DMS114 treated with DMSO at 0.1 percent for 48 hours (cell line): ENCODE measurements at regions not wholly inside any gene's neighbourhood (a gene's known extent, or its start where the extent isn't known, plus 50 kb on each side); places are given as distances from the start of the nearest gene placed in this dataset.

Experiments
- DNase-seq: peaks from one replicate; lab custom pipeline; 2025; ENCODE audit not compliant: unreplicated experiment; lab: John Stamatoyannopoulos, UW

DNA sequence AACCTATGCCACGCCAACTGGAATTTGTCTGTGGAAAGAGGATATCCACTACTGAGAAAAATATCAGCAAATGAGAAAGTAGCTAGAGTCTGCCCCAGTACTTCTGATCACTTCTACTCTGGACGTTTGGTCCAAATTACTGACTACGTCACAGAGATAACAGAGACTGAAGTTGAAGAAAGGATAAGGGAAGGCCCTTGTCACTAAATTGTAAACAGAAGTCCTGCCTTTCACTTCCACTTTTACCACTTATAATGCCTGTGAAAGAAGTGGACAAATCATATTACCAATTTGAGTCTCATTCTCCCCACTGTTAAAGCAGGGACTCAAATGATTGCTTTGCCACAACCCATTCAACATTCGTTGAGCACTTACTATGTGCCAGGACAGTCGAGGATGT, 173.9 kb upstream of the ERBB4 start:
- no peak for DNase-seq

DNA sequence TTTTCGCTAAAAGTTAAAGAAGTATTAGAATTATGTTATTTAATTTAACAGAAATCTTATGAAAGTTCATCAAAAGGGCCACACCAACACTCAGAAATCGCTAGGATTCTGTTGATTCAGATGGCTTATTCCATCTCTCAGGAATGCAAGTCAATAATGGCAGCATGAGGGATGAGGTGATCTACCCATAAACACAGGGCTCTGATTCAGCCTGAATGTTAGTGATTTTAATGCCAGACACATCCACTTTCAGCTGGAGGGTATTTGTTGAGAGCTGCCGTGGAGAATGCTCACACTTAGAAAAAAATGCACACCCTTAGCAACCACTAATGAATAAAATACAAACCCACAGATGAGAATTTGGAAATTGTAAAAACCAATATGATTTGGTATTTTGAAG, 173.3 kb upstream of the ERBB4 start:
- DNase-seq, result no peak

DNA sequence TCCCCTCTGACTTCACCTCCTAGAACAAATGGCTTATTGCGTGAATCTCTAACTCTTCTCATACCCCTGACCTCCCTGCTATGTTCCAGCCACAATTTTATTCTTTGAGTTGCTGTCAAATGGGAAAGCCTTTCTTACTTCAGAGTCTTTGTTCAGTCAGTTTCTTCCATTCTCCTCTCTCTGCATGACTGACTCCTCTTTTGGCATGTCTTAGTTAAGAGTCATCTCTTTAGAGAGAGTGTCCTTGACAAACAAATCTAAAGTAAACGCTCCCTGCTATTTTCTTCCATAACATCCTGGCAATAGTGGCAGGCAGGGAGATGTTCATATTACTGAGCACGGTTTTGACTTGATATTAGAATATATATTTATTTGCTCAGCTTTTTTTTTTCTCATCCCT, 170.7 kb upstream of the ERBB4 start:
- no peak for DNase-seq

DNA sequence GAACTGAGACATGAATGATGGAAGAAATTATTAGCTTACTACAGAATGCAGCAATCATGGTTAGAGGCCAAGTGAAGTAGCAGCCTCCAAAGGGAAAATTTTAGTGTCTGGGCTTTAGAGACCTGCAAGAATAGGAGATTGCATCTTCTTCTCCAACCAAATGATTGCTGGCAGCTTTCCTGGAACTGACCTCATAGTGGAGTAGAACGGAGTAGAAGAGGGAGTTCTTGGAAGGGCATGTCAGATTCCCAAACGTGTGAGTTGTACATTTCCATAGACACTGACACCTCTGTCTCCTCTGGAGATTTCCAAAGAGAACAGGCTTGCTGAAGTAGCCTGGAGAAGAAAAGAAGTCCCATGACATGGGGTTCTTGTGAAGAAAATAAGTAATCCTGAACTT, 169.8 kb upstream of the ERBB4 start:
- DNase-seq, result no peak

DNA sequence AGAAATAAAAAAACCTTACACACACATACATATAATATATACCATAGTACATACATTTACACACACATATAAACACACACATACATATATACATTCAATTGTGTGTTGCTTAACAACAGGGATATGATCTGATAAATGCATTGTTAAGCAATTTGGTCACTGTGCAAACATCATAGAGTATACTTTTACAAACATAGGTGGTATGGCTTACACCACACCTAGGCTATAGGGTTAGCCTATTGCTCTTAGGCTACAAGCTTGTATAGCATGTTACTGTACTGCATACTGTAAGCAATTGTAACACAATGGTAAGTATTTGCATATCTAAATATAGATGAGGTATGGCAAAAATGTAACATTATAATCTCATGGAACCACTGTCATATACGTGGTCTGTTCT, 156.8 kb upstream of the ERBB4 start:
- DNase-seq, result no peak

DNA sequence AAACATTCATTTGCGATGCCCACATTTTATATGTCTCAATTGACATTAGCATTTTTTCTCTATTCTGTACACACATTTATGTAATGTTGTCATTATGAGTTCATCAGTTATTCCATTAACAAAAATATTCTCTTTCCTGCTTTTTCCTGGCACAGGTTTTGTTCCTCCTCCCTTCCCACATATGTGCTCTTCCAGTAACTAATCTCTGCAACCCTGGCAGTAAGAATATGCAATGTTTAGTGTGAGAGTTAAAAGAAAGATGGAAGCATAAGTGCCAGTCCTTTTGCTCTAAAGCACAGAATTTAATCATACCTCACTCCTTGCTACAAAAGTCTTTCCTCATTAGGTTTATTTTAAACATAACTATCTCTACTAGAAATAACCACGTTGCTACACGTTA, 155.8 kb upstream of the ERBB4 start:
- no peak for DNase-seq

DNA sequence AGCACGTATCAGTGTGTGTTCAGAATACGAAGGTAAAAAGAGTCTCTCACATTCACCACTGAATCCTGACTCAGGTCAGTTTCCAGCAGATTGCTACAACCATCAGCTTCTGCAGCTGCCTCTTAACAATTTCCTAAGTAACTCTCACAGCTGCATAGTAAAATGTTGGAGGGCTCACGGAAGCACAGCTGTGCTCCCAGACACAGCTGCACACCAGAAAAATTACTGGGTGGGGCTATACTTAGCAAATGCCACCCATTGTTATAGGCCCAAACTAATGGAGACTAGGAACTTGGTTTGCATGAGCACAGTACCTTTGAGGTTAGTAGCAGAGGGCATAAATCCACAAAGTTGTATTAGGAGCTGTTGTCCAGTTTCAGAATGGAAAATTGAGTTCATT, 153.9 kb upstream of the ERBB4 start:
- no peak for DNase-seq

DNA sequence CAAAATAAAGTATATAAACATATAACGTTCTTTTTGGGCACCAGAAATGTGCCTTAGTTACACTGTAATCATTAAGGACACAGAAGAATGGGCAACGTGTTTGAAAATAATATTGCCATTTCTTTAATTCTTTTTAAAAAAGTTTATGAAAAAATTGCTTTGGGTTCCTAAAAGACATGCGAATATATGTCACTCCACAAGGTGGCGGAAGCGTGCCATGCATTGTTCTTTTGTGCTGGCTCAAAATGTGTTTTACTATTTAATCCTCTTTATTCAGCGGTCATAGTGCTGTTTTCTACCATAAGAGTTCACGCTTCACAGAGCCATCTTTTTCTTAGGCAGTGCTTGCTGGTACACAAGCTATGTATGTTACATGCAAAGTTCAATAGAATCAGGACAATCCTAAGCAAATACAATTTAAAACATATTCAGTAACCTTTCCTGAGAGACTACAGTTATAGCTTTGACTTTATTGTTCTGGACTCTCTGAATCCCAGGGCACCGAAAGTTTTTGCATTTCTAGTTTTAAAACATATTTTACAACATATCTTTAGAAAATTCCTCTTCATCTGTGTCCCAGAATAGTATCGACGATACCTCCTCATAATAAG, 147.8 kb upstream of the ERBB4 start:
- peak; percentile 23 for DNase-seq

DNA sequence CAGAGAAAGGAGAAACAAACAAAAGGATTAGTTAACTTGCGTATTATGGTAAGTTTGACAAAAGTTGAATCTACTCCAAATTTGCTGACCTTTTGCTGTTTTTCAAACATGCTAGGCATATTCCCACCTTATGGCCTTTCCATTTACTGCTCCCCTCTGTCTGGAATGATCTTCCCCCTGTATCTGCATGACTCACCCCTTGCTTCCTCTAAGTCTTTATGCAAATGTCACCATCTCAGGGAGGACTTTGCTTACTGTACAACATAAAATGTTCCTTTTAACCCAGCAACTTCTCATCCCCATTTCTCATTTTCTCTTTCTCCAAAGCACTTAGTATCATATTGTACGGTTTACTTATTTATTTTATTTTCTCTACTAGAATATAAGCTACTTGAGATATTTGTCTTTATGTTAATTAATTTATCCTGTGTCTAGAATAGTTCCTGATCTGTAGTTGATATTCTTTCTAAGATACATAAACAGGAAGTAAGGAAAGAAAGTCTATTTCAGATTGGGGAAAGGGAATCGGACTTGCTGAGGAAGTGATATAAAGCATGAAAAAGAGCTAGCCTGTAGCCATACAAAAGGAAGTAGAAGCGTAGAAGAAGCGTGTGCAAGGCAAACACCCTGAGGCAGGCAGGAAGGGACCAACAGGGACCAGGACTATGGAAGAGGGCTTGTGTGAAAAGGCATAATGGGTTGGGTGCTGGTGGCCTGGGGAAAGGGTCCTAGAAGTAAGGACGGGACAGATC, 144.9 kb upstream of the ERBB4 start:
- no peak for DNase-seq

DNA sequence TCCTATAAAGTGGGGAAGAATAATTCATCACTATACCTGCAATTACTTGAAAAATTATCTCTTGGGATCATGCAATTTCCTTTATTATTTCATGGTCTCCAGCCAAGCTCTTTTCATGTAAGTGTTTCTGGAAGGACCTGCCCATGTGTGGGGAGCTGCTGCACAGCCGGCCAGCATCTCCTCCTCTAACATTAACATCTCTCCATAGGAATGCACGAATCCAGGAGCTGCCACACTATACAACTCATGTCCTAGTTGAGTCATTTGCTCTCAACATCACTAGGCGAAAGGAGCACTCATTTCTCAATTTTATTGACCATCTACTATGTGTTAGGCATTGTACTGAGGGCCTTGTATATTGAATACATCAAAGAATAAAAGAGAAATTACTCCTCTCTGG, 144.3 kb upstream of the ERBB4 start:
- no peak for DNase-seq

DNA sequence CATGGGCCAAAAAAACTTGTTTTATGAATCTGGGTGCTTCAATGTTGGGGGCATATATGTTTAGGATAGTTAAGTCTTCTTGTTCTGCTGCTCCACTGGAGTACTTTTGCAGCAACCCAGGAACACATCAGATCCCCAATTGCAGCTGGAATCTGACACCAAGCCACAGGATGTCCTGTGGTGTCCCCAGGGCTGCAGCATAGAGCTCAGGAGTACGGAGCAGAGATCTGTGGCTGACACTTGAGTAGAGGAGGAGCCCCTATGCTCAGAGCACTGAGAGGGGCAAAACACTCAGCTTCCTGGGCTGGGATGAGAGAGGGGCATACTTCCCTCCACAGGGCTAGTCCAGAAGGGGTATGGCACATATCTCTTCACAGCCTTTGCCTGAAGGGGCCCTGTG, 138.9 kb upstream of the ERBB4 start:
- DNase-seq, result no peak

DNA sequence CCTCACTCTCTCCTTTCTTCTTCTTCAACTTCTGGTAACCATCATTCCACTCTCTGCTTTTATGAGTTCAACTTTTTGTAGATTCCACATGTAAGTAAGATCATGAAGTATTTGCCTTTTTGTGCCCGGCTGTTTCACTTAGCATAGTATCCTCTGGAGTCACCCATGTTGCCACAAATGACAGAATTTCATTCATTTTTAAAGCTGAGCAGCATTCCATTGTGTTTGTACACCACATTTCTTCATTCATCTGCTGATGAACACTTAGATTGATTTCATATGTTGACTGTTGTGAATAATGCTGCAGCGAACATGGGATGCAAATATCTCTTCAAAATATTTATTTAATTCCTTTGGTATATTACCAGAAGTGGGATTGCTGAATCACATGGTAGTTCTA, 133.6 kb upstream of the ERBB4 start:
- DNase-seq, result no peak

DNA sequence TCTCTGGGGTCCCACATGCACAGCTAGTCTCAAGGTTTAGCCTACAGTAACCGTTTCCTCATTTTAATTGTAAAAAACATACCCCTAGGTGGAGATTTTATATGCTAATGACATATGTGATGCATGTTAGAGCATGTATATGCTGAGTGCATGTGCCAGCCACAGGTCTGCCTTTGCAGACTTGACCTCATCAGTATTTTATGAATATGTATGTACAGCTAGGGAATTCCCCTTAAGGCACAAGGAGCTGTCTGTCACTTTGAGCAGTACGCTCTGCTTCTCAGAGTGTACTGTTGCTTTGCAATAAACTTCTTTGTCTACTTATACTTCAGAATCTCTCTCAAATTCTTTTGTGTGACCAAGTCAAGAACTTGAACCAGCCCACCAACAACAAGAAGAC, 131.2 kb upstream of the ERBB4 start:
- DNase-seq, result no peak

DNA sequence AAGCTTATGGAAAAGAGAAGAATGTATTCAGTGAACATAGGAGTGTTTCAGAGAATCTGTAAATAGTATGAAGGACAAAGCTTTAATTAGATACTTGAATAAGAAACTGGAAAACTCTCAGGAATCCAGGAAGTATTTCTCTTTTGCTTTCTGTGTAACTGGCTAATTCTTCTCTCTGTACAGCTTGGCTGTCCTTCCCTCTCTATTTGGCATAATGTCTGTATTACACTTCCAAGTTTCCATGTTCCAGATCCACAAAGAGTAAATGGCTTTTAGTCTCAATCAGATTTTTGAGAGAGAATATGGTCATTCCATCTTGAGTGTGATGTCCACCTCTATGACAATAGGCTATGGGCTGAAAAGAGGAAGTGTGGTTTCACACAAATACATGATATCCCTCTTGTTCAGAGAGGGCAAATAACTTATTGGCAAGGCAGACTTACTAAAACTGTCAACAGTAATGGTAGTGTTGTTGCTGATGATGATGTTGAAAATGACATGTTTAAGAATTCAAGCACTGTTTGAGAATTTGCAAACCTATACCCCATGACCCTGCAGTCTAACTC, 129.2 kb upstream of the ERBB4 start:
- no peak for DNase-seq

DNA sequence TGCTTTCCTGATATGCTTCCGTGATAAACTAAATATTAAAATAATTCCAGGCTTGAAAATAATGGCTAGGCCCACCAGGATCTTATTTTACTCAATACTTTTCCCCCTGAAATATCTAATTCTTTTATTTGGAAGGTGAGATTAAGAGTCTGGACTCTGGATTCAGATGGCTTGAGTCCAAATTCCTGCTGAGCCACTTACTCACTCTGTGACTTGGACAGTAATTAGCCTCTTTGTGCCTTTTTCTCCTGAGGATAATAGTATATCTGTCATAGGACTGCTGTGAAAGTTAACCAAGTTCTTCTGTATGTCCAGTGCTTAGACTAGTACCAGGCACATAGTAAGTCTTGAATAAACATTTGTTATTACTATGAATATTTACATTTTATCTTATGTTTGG, 127.3 kb upstream of the ERBB4 start:
- no peak for DNase-seq

DNA sequence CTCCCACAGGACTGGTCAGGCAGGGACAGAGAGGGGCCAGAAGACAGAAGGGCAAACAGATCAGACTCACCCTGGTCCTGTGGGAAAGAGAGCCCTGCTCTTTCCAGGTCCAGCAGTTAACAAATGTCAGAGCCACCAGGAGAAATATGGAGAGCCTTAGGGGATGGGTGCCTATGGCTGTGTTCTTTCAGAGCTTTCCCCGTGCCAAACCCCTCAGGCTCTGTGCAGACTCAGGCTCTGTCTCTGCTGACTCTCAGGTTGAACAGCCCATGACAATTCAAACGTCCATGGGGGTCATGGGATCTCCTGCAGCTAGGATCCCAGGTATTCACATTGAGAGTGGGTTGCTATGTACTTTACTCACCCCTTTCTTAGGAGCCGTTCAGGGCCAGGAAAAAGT, 120.8 kb upstream of the ERBB4 start:
- DNase-seq, result no peak

DNA sequence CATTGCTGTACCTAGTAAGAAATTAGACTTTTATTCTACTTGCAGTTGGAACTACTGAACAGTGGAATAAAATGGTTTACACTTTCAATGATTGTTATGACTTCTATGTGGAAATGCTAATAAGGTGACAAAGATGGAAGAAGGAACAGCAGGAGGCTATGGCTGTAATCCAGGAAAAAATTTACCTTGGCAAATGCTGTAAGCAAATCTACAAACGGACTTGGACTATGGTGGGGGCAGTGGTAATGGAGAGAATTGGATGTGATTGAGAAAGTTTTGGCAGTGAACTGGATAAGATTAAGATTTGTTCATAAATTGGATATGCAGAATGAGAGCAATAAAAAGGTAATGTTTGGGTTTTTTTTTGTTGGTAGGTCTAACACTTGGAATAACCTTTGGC, 111.0 kb upstream of the ERBB4 start:
- DNase-seq, result no peak

DNA sequence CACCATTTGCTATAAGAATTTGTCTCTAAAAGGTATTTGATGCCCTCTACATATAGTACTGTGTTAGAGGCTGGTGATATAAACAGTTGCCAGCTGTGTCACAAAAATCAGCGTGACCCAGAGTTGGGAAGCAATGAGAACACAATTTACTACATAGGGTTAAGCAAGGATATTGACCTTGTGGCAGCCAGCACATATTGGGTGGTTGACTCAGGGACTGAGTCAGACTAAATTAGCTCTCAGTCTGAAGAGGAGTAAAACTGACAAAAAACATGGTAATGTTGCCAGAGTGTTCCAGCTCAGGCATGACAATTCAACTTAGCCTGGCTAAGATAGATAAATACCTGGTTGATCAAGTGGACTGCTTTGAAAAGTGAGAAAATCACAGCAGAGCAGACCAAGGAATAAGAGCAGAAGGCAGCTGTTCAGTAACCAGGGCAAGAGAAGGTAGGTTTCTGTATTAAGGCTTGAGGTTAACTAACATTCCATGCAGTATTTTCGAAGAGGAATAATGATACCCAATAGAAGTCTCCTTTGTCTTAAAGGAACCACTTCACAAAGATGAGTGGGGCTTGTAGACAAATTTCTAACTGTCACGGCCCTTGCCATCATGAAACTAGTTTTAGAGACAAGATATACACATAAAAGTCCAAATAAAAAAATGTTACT, 108.2 kb upstream of the ERBB4 start:
- no peak for DNase-seq

DNA sequence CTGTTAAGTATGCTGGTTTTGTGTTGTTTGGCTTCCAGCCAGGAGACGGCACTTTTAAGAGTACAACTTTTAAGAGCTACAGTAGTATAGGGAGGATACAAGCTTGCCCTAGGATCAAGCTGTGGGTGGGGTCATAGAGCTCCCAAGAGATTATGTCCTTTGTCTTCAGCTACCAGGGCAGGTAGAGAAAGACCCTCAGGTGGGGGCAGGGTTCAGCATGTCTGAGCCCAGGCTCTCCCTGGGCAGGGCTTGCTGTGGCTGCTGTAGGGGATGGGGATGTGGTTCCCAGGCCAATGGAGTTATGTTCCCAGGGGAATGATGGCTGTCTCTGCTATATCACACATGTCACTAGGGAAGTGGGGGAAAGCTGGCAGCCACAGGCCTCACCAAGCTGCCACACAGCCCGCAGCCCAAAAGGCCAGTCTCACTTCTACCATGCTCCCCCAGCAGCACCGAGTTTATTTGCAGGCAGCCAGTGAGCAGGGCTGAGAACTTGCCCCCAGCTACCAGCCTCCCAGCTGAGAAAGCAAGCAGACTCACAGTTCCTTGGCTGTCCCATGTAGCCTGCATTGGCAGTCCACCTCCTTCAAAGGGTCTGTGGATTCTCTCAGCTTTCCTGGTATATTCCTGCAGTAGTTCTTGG, 105.7 kb upstream of the ERBB4 start:
- no peak for DNase-seq

DNA sequence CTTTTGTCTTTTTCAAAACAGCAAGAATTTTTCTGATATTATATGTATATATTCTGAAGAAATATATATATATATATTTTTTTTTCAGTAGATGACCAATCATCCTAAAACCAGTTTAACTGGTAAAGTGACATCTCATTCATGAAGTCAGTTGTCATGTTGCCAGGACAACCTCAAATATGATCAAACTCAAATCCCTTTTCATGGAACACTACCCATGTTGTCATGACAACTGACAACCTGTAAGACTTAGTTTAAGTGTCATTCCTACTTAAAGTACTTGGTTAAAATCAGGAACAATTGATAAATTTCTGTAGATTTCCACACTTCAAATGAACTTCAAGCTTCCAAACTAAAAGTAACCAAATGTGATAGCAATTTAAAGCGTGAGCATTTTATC, 101.8 kb upstream of the ERBB4 start:
- no peak for DNase-seq

DNA sequence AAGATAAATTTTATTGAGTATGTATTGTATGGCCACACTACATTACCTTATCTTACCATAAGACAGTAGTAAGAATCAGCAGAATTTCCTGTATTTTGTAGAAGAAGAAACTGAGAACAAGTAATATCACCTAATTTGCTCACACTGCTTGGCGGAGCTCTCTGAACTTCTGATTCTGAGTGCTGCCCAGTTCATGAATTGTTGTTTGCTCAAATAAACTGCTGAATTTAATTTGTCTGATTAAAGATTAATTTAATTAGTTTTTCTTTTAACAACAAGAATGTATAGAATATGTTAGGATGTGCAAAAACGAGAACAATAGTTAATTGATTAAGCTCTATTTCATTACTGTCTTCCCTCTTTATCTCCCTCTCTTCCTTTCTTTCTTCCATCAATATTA, 100.1 kb upstream of the ERBB4 start:
- DNase-seq, result no peak

DNA sequence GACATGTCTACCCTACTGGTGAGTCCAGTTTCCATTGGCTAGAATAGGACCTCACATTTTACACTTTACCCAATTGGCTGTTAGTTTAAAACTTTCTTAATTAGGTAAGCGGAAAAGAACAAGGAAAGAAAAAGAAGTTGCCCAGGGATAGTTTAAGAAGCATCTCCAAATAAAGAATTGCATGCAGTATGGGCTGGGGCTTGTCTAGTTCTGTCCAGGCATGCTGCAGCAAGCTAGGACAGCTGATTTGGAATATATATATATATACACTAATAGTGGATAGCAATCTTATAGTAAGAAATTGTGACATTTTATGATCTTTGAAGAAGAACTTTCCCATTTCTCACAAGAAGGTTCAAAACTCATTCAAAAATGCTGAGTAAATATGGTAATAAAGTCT, 90.0 kb upstream of the ERBB4 start:
- DNase-seq, result no peak
